GM19099 (cell line): ENCODE measurements at regions not wholly inside any gene's neighbourhood (a gene's known extent, or its start where the extent isn't known, plus 50 kb on each side); places are given as distances from the start of the nearest gene placed in this dataset.

Experiments
- POLR2A ChIP-seq: IDR thresholded peaks from 3 replicates; pipeline ENCODE4 v1.6.1; 2011; ENCODE audit warnings: low read depth; ENCODE audit not compliant: insufficient read length; ENCODE audit errors: extremely low read depth

GRCh38 chr16:86733546-86734254 is 155.4 kb downstream of the FOXL1 start:
- TF ChIP-seq POLR2A = no peak

- no peak for TF ChIP-seq POLR2A
Observed at GRCh38 chr16:86734543-86735460, 156.5 kb downstream of the FOXL1 start.

GRCh38 chr16:86735727-86736126 is 157.4 kb downstream of the FOXL1 start:
- no peak for TF ChIP-seq POLR2A

GRCh38 chr16:86736502-86736901 is 158.2 kb downstream of the FOXL1 start:
- TF ChIP-seq POLR2A = no peak

GRCh38 chr16:86737083-86737482 is 158.7 kb downstream of the FOXL1 start:
- TF ChIP-seq POLR2A = no peak

- no peak for TF ChIP-seq POLR2A
Observed at GRCh38 chr16:86739178-86739577, 160.8 kb downstream of the FOXL1 start.

- TF ChIP-seq POLR2A = no peak
Observed at GRCh38 chr16:86739808-86740207, 161.5 kb downstream of the FOXL1 start.

GRCh38 chr16:86740298-86740697 is 161.9 kb downstream of the FOXL1 start:
- no peak for TF ChIP-seq POLR2A

- TF ChIP-seq POLR2A = no peak
Observed at GRCh38 chr16:86740906-86741799, 162.8 kb downstream of the FOXL1 start.

- no peak for TF ChIP-seq POLR2A
Observed at GRCh38 chr16:86747761-86748160, 169.4 kb downstream of the FOXL1 start.

- TF ChIP-seq POLR2A = no peak
Observed at GRCh38 chr16:86748652-86749051, 170.3 kb downstream of the FOXL1 start.

- TF ChIP-seq POLR2A = no peak
Observed at GRCh38 chr16:86751076-86752030, 173.0 kb downstream of the FOXL1 start.

GRCh38 chr16:86752582-86753175 is 174.3 kb downstream of the FOXL1 start:
- no peak for TF ChIP-seq POLR2A

GRCh38 chr16:86753399-86753798 is 175.1 kb downstream of the FOXL1 start:
- TF ChIP-seq POLR2A = no peak

- TF ChIP-seq POLR2A = no peak
Observed at GRCh38 chr16:86755571-86756006, 177.2 kb downstream of the FOXL1 start.
